SK-N-SH (cell line): ENCODE measurements at regions not wholly inside any gene's neighbourhood (a gene's known extent, or its start where the extent isn't known, plus 50 kb on each side); places are given as distances from the start of the nearest gene placed in this dataset.

ENCODE experiments used
- CTCF ChIP-seq: fragments of 200-600 bp; sonication (generic); IDR thresholded peaks from 2 replicates; pipeline ENCODE4 v1.6.1; 2017; ENCODE audit warnings: antibody characterized with exemption, mild to moderate bottlenecking, moderate library complexity
- GABPA ChIP-seq: IDR thresholded peaks from 2 replicates; pipeline ENCODE4 v1.4.0; 2012; ENCODE audit warnings: low read depth, mild to moderate bottlenecking
- IRF3 ChIP-seq: fragments of 150-350 bp; IDR thresholded peaks from 2 replicates; pipeline ENCODE4 v1.6.1; 2016; ENCODE audit warnings: mild to moderate bottlenecking, low read depth, low read length
- RAD21 ChIP-seq: IDR thresholded peaks from 2 replicates; pipeline ENCODE4 v1.6.1; 2012; ENCODE audit warnings: mild to moderate bottlenecking, low read length
- REST ChIP-seq: IDR thresholded peaks from 2 replicates; pipeline ENCODE4 v1.6.1; 2012; ENCODE audit warnings: mild to moderate bottlenecking, low read depth, low read length, moderate library complexity
- TEAD4 ChIP-seq: IDR thresholded peaks from 2 replicates; pipeline ENCODE4 v1.4.0; 2012; ENCODE audit warnings: mild to moderate bottlenecking, borderline replicate concordance; ENCODE audit not compliant: insufficient read depth
- USF2 ChIP-seq: fragments of 150-350 bp; IDR thresholded peaks from 2 replicates; pipeline ENCODE4 v1.6.1; 2017; ENCODE audit warnings: antibody characterized with exemption, low read length, low read depth, borderline replicate concordance
- YY1 ChIP-seq: IDR thresholded peaks from 2 replicates; pipeline ENCODE4 v1.4.0; 2012; ENCODE audit warnings: low read depth, mild to moderate bottlenecking

GRCh38 chr3:25259871-25260270 lies 168.2 kb upstream of the RARB start:
- TF ChIP-seq CTCF (no peak), YY1 (no peak), TEAD4 (no peak), GABPA (no peak), RAD21 (no peak), REST (no peak), IRF3 (no peak), USF2 (no peak)
